ENCODE measurements at regions not wholly inside any gene's neighbourhood (a gene's known extent, or its start where the extent isn't known, plus 50 kb on each side); places are given as distances from the start of the nearest gene placed in this dataset.

DNA sequence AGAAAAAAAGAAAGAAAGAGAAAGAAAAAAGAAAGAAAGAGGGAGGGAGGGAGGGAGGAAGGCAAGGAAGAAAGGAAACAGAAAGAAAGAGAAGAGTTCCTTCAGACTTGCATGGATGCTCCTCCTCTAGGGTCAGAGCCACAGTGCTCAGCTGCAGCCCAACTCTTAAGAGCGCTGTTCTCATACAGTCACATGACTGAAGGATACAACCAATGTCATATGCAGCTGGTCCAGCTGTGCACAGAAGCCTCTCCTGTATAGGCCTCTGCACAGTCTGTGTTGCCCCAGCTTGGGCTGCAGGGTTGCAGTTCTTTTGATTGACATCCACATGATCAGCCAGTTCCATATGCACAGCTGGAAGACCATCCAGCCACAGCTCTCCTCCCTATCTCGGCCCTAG is 86.8 kb upstream of the CTNNB1 start:
- Histone ChIP-seq H2AFZ (no peak overlapping the region), H3F3A (ENCODE audit: insufficient read depth) (no peaks in the 10 kb centered on the region), H3K27ac (no peak overlapping the region), H4K20me1 (ENCODE audit: insufficient read depth) (no peaks in the 10 kb centered on the region), H3K4me1 (ENCODE audit: insufficient read depth) (no peaks in the 10 kb centered on the region), H3K4me2 (ENCODE audit: unreplicated experiment) (no peak overlapping the region), H3K9me2 (ENCODE audit: insufficient read depth) (no peaks in the 10 kb centered on the region), H3K36me3 (ENCODE audit: low read depth) (no peaks in the 10 kb centered on the region), H3K4me3 (no peak overlapping the region), H3K27me3 (replicated peaks; ENCODE audit: insufficient read depth) (no peaks in the 10 kb centered on the region), H3K9ac (no peak overlapping the region), H3K79me2 (ENCODE audit: insufficient read depth) (no peaks in the 10 kb centered on the region), H3K9me3 (ENCODE audit: low read depth) (no peaks in the 10 kb centered on the region)
- in situ Hi-C loops (cut with MboI), result no loop called here
- no peak for DNase-seq
- WGBS, 2 experiments (ENCODE audit: low coverage in 1 of 2, low lambda C conversion rate in 2 of 2, missing lambda C conversion rate in 2 of 2), result 14 to 17% methylated on average over 2 of the region's 2 CpGs
- TF ChIP-seq EZH2 (IDR thresholded peaks at IDR 0.05; ENCODE audit: insufficient read depth, poor library complexity, severe bottlenecking) (no peak), EZH2phosphoT487 (IDR thresholded peaks at IDR 0.05; ENCODE audit: insufficient read depth, low read depth) (no peak)

DNA sequence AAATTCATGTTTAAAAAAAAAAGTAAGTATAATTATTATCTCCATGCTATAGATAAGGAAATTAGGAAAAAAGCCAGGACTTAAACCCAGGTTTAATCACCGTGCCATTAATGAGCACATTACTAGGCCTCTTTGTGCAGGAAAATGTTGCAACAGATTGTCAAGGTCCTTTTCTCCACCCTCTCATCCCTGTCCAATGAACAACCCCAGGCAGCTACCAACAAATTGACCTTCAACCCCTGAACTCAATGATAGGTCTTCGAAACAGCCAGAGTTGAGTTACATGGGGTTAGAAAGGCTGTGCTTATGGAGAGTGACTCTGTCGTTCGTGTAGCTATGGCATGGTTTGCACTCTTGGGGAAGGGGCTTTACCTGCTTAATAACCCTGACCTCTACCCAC is 84.2 kb upstream of the CTNNB1 start:
- H4K20me1 ChIP-seq (ENCODE audit: insufficient read depth), result no peaks in the 10 kb centered on the region
- no peak overlapping the region for H2AFZ ChIP-seq
- no peaks in the 10 kb centered on the region for H3K27me3 ChIP-seq (replicated peaks; ENCODE audit: insufficient read depth)
- in situ Hi-C loops (cut with MboI), result no loop called here
- 63 to 74% methylated on average over 4 of the region's 4 CpGs for WGBS, 2 experiments (ENCODE audit: low coverage in 1 of 2, low lambda C conversion rate in 2 of 2, missing lambda C conversion rate in 2 of 2)
- no peaks in the 10 kb centered on the region for H3K4me1 ChIP-seq (ENCODE audit: insufficient read depth)
- no peak overlapping the region for H3K27ac ChIP-seq
- TF ChIP-seq EZH2 (IDR thresholded peaks at IDR 0.05; ENCODE audit: insufficient read depth, poor library complexity, severe bottlenecking) (no peak), EZH2phosphoT487 (IDR thresholded peaks at IDR 0.05; ENCODE audit: insufficient read depth, low read depth) (no peak)
- H3K4me3 ChIP-seq, result no peak overlapping the region
- H3F3A ChIP-seq (ENCODE audit: insufficient read depth), result no peaks in the 10 kb centered on the region
- no peak overlapping the region for H3K9ac ChIP-seq
- no peaks in the 10 kb centered on the region for H3K9me2 ChIP-seq (ENCODE audit: insufficient read depth)
- DNase-seq, result no peak
- H3K9me3 ChIP-seq (ENCODE audit: low read depth), result no peaks in the 10 kb centered on the region
- H3K36me3 ChIP-seq (ENCODE audit: low read depth), result no peaks in the 10 kb centered on the region
- H3K79me2 ChIP-seq (ENCODE audit: insufficient read depth), result no peaks in the 10 kb centered on the region
- H3K4me2 ChIP-seq (ENCODE audit: unreplicated experiment), result no peak overlapping the region

DNA sequence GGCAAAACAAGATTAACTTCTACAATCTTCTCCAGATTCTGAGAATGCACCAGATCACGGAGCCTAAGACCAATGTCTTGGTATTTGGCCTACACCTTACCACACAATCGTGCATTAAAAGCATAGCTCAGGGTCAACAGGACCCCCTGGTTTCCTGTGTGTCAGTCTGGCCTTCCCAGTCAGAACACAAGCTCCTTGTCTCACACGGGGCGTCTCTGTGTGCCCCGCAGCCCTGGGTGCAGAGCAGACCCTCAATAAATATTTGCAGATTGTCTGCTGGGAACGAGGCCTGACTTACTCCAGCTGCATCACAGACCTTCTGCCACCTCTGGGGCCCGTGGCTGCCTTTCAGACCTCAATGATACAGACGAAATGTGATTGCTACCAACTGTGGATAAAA is 82.5 kb upstream of the CTNNB1 start:
- no peaks in the 10 kb centered on the region for H3K27me3 ChIP-seq (replicated peaks; ENCODE audit: insufficient read depth)
- H3F3A ChIP-seq (ENCODE audit: insufficient read depth), result no peaks in the 10 kb centered on the region
- no peak overlapping the region for H3K9ac ChIP-seq
- DNase-seq, result no peak
- no peaks in the 10 kb centered on the region for H3K9me2 ChIP-seq (ENCODE audit: insufficient read depth)
- WGBS, 2 experiments (ENCODE audit: low coverage in 1 of 2, low lambda C conversion rate in 2 of 2, missing lambda C conversion rate in 2 of 2), result 32% methylated on average over 8 of the region's 8 CpGs
- H3K79me2 ChIP-seq (ENCODE audit: insufficient read depth), result no peaks in the 10 kb centered on the region
- no peaks in the 10 kb centered on the region for H4K20me1 ChIP-seq (ENCODE audit: insufficient read depth)
- H3K4me3 ChIP-seq, result no peak overlapping the region
- in situ Hi-C loops (cut with MboI), result no loop called here
- no peaks in the 10 kb centered on the region for H3K36me3 ChIP-seq (ENCODE audit: low read depth)
- no peak overlapping the region for H3K27ac ChIP-seq
- H3K4me1 ChIP-seq (ENCODE audit: insufficient read depth), result no peaks in the 10 kb centered on the region
- no peaks in the 10 kb centered on the region for H3K9me3 ChIP-seq (ENCODE audit: low read depth)
- no peak for TF ChIP-seq EZH2 (IDR thresholded peaks at IDR 0.05; ENCODE audit: insufficient read depth, poor library complexity, severe bottlenecking)
- no peak for TF ChIP-seq EZH2phosphoT487 (IDR thresholded peaks at IDR 0.05; ENCODE audit: insufficient read depth, low read depth)
- H3K4me2 ChIP-seq (ENCODE audit: unreplicated experiment), result no peak overlapping the region
- no peak overlapping the region for H2AFZ ChIP-seq

DNA sequence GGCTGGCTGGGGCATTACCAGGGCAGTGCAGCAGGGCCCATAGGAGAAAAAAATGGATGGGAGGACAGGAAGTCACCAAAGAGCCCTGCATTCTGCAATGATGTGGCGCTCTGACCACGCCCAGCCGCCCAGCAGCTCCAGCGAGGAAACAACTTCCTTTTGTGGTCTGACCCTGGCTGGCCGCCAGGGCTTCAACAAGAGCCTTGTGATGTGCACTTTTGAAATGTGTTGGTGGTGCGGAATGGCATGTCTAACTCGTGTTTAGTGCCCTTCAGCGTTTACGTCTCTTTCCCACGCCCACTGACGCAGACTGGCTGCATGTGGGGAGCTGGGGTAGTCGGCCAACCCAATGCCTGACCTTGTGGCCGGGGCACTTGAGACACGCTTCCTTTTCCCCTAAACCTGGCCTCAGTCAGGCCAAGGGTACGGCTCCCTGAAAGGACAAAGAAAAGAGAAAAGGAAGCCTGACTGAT is 81.9 kb upstream of the CTNNB1 start:
- Histone ChIP-seq H3K36me3 (ENCODE audit: low read depth) (no peaks in the 10 kb centered on the region), H3K4me2 (ENCODE audit: unreplicated experiment) (no peak overlapping the region), H3K9me3 (ENCODE audit: low read depth) (no peaks in the 10 kb centered on the region), H3K4me1 (ENCODE audit: insufficient read depth) (no peaks in the 10 kb centered on the region), H2AFZ (no peak overlapping the region), H3K27me3 (replicated peaks; ENCODE audit: insufficient read depth) (no peaks in the 10 kb centered on the region), H3K9ac (no peak overlapping the region), H3F3A (ENCODE audit: insufficient read depth) (no peaks in the 10 kb centered on the region), H3K4me3 (no peak overlapping the region), H3K27ac (no peak overlapping the region), H3K9me2 (ENCODE audit: insufficient read depth) (no peaks in the 10 kb centered on the region), H3K79me2 (ENCODE audit: insufficient read depth) (no peaks in the 10 kb centered on the region), H4K20me1 (ENCODE audit: insufficient read depth) (no peaks in the 10 kb centered on the region)
- peak; percentile 13 for DNase-seq
- in situ Hi-C loops (cut with MboI), result no loop called here
- TF ChIP-seq EZH2 (IDR thresholded peaks at IDR 0.05; ENCODE audit: insufficient read depth, poor library complexity, severe bottlenecking), result no peak
- TF ChIP-seq EZH2phosphoT487 (IDR thresholded peaks at IDR 0.05; ENCODE audit: insufficient read depth, low read depth), result no peak
- WGBS, 2 experiments (ENCODE audit: low coverage in 1 of 2, low lambda C conversion rate in 2 of 2, missing lambda C conversion rate in 2 of 2), result 57 to 58% methylated on average over 15 of the region's 15 CpGs
